ENCODE measurements at regions not wholly inside any gene's neighbourhood (a gene's known extent, or its start where the extent isn't known, plus 50 kb on each side); places are given as distances from the start of the nearest gene placed in this dataset.

- no peak for TF ChIP-seq CTCF (IDR thresholded peaks at IDR 0.05)
- TF ChIP-seq POLR2AphosphoS5 (IDR thresholded peaks at IDR 0.05; ENCODE audit: low read depth, low read length), result no peak
- TF ChIP-seq TCF7L2 (IDR thresholded peaks at IDR 0.05; ENCODE audit: low read depth, low read length), result no peak
These were observed 215.3 kb upstream of the ROBO1 start for GRCh38 chr3:79983118-79983517.

Data from Panc1 (cell line).